HL-60 (cell line): ENCODE measurements at regions not wholly inside any gene's neighbourhood (a gene's known extent, or its start where the extent isn't known, plus 50 kb on each side); places are given as distances from the start of the nearest gene placed in this dataset.

Experiments used
- CTCF ChIP-seq: IDR thresholded peaks from one replicate; pipeline ENCODE4 v1.5.1; 2011; ENCODE audit warnings: low read length, control low read depth, inconsistent platforms; ENCODE audit not compliant: insufficient read depth
- TF ChIP-seq, protein P1 (sequence below): IDR thresholded peaks from 2 replicates; pipeline ENCODE4 v1.6.1; 2012; ENCODE audit warnings: low read depth; ENCODE audit not compliant: insufficient replicate concordance

- no peak for TF ChIP-seq CTCF
- TF ChIP-seq, protein P1, sequence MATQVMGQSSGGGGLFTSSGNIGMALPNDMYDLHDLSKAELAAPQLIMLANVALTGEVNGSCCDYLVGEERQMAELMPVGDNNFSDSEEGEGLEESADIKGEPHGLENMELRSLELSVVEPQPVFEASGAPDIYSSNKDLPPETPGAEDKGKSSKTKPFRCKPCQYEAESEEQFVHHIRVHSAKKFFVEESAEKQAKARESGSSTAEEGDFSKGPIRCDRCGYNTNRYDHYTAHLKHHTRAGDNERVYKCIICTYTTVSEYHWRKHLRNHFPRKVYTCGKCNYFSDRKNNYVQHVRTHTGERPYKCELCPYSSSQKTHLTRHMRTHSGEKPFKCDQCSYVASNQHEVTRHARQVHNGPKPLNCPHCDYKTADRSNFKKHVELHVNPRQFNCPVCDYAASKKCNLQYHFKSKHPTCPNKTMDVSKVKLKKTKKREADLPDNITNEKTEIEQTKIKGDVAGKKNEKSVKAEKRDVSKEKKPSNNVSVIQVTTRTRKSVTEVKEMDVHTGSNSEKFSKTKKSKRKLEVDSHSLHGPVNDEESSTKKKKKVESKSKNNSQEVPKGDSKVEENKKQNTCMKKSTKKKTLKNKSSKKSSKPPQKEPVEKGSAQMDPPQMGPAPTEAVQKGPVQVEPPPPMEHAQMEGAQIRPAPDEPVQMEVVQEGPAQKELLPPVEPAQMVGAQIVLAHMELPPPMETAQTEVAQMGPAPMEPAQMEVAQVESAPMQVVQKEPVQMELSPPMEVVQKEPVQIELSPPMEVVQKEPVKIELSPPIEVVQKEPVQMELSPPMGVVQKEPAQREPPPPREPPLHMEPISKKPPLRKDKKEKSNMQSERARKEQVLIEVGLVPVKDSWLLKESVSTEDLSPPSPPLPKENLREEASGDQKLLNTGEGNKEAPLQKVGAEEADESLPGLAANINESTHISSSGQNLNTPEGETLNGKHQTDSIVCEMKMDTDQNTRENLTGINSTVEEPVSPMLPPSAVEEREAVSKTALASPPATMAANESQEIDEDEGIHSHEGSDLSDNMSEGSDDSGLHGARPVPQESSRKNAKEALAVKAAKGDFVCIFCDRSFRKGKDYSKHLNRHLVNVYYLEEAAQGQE: no peak
Observed at GRCh38 chr9:23243523-23243922, 582.5 kb downstream of the ELAVL2 start.
